Mammary epithelial cell (primary cell): ENCODE measurements at regions not wholly inside any gene's neighbourhood (a gene's known extent, or its start where the extent isn't known, plus 50 kb on each side); places are given as distances from the start of the nearest gene placed in this dataset.

Source experiments
- EZH2 ChIP-seq: IDR thresholded peaks from 2 replicates; pipeline ENCODE4 v1.6.1; 2012; ENCODE audit warnings: low read length, inconsistent platforms, borderline replicate concordance
- TF ChIP-seq, protein P1 (sequence below), 2 donors: IDR thresholded peaks in 1 of 2; conservative IDR thresholded peaks in 1 of 2; 2 replicates each; pipeline ENCODE4 v1.5.1; 2011 to 2012; ENCODE audit warnings: inconsistent platforms in 2 of 2, low read length in 2 of 2, mild to moderate bottlenecking in 2 of 2, control low read depth in 1 of 2, low read depth in 1 of 2; ENCODE audit not compliant: insufficient read depth in 1 of 2; ENCODE audit errors: extremely low read depth in 1 of 2

DNA sequence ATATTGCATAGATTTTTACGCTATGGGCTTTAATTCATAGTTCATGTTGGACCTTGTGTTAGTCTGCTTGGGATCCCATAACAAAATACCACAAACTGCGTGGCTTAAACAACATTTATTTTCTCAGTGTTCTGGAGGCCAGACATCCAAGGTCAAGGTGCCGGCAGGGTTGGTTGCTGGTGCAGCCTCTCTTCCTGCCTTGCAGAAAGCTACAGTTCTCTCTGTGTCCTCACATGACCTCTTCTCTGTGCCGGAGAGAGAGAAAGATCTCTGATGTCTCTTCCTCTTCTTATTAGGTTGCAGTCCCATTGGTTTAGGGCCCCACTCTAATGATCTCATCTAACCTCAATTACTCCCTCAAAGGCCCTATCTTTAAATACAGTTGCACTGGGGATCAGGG is 170.5 kb downstream of the IPO8 start:
- no peak for TF ChIP-seq EZH2
- TF ChIP-seq, protein P1, sequence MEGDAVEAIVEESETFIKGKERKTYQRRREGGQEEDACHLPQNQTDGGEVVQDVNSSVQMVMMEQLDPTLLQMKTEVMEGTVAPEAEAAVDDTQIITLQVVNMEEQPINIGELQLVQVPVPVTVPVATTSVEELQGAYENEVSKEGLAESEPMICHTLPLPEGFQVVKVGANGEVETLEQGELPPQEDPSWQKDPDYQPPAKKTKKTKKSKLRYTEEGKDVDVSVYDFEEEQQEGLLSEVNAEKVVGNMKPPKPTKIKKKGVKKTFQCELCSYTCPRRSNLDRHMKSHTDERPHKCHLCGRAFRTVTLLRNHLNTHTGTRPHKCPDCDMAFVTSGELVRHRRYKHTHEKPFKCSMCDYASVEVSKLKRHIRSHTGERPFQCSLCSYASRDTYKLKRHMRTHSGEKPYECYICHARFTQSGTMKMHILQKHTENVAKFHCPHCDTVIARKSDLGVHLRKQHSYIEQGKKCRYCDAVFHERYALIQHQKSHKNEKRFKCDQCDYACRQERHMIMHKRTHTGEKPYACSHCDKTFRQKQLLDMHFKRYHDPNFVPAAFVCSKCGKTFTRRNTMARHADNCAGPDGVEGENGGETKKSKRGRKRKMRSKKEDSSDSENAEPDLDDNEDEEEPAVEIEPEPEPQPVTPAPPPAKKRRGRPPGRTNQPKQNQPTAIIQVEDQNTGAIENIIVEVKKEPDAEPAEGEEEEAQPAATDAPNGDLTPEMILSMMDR (conservative IDR thresholded peaks at IDR 0.05 in 1 of 2, IDR thresholded peaks at IDR 0.05 in 1 of 2; ENCODE audit: extremely low read depth in 1 of 2, insufficient read depth in 1 of 2, low read depth in 1 of 2, low read length in 2 of 2), result no peak
